ENCODE measurements at regions not wholly inside any gene's neighbourhood (a gene's known extent, or its start where the extent isn't known, plus 50 kb on each side); places are given as distances from the start of the nearest gene placed in this dataset.
"Not testable (repeated sequence)": the region's sequence is repeated elsewhere in the genome, so short reads cannot be mapped to it uniquely, and the experiment has no call there.

- not testable (repeated sequence) for TF ChIP-seq CTCF (IDR thresholded peaks at IDR 0.05 in 2 of 3, conservative IDR thresholded peaks at IDR 0.05 in 1 of 3; ENCODE audit: borderline replicate concordance in 1 of 3, insufficient read depth in 1 of 3, low read depth in 2 of 3, low read length in 2 of 3); ZFX (IDR thresholded peaks at IDR 0.05); POLR2AphosphoS5 (IDR thresholded peaks at IDR 0.05; ENCODE audit: low read depth, low read length); ZBTB33 (IDR thresholded peaks at IDR 0.05; ENCODE audit: extremely low read depth, insufficient replicate concordance, low read length); MAX (IDR thresholded peaks at IDR 0.05); RAD21 (IDR thresholded peaks at IDR 0.05; ENCODE audit: low read depth); POLR2A (IDR thresholded peaks at IDR 0.05; ENCODE audit: borderline replicate concordance, extremely low read depth, insufficient read depth, insufficient read length)
These were observed 78.7 kb upstream of the PAX2 start for GRCh38 chr10:100666634-100667033.

All from HCT116 (cell line).